Mesenchymal stem cell (in vitro differentiated cells and primary cell): ENCODE measurements at regions not wholly inside any gene's neighbourhood (a gene's known extent, or its start where the extent isn't known, plus 50 kb on each side); places are given as distances from the start of the nearest gene placed in this dataset.

Source experiments
- DNase-seq: peaks from one replicate; pipeline ENCODE4 v3.0.0-alpha.2; 2013
- H2AFZ ChIP-seq: one replicate; pipeline ENCODE4 v1.6.1; 2013; ENCODE audit warnings: low read depth, mild to moderate bottlenecking, control low read depth, inconsistent platforms, low read length, moderate library complexity
- H2AK5ac ChIP-seq: 2 replicates; pipeline ENCODE4 v1.6.1; 2013; ENCODE audit warnings: low read length, moderate library complexity, mild to moderate bottlenecking, inconsistent platforms; ENCODE audit not compliant: severe bottlenecking
- H2BK120ac ChIP-seq: one replicate; pipeline ENCODE4 v1.6.1; 2013; ENCODE audit warnings: low read depth, mild to moderate bottlenecking, inconsistent platforms, low read length, moderate library complexity
- H2BK12ac ChIP-seq, 2 experiments: one replicate each; pipeline ENCODE4 v1.6.1; 2013; ENCODE audit warnings: inconsistent platforms in 2 of 2, low read length in 2 of 2, mild to moderate bottlenecking in 2 of 2, moderate library complexity in 2 of 2, control low read depth in 1 of 2
- H2BK15ac ChIP-seq: one replicate; pipeline ENCODE4 v1.6.1; 2013; ENCODE audit warnings: mild to moderate bottlenecking, low read depth, inconsistent platforms; ENCODE audit not compliant: poor library complexity, severe bottlenecking
- H2BK5ac ChIP-seq: 2 replicates; pipeline ENCODE4 v1.6.1; 2013; ENCODE audit warnings: low read depth, mild to moderate bottlenecking, low read length, control low read depth, inconsistent platforms; ENCODE audit not compliant: poor library complexity, severe bottlenecking
- H3K14ac ChIP-seq, 2 experiments: one replicate each; pipeline ENCODE4 v1.6.1; 2013; ENCODE audit warnings: inconsistent platforms in 2 of 2, low read length in 2 of 2, control low read depth in 1 of 2, mild to moderate bottlenecking in 1 of 2, moderate library complexity in 1 of 2
- H3K18ac ChIP-seq, 2 experiments: one replicate each; pipeline ENCODE4 v1.6.1; 2013; ENCODE audit warnings: inconsistent platforms in 2 of 2, low read length in 2 of 2, control low read depth in 1 of 2, low read depth in 1 of 2, mild to moderate bottlenecking in 1 of 2
- H3K23ac ChIP-seq, 2 experiments: one replicate each; pipeline ENCODE4 v1.6.1; 2013; ENCODE audit warnings: inconsistent platforms in 2 of 2, low read length in 2 of 2, mild to moderate bottlenecking in 2 of 2, moderate library complexity in 2 of 2, control low read depth in 1 of 2
- H3K27ac ChIP-seq: 2 replicates; pipeline ENCODE4 v1.5.1; 2013; ENCODE audit warnings: mild to moderate bottlenecking, moderate library complexity, low read length, control low read depth, inconsistent platforms; ENCODE audit not compliant: poor library complexity, severe bottlenecking
- H3K27me3 ChIP-seq, 2 experiments: 2 replicates each; pipeline versions ENCODE4 v1.6.1 to v1.7.0; 2013; ENCODE audit warnings: low read length in 2 of 2, mild to moderate bottlenecking in 2 of 2, moderate library complexity in 2 of 2, control low read depth in 1 of 2, inconsistent platforms in 1 of 2; ENCODE audit not compliant: control insufficient read depth in 1 of 2, insufficient read depth in 1 of 2
- H3K36me3 ChIP-seq, 2 experiments: 2 replicates each; pipeline versions ENCODE4 v1.6.1 to v1.7.0; 2013; ENCODE audit warnings: low read length in 2 of 2, control low read depth in 1 of 2, inconsistent platforms in 1 of 2, low read depth in 1 of 2, mild to moderate bottlenecking in 1 of 2; ENCODE audit not compliant: insufficient read depth in 2 of 2, control insufficient read depth in 1 of 2
- H3K4ac ChIP-seq, 2 experiments: one replicate each; pipeline ENCODE4 v1.6.1; 2013; ENCODE audit warnings: inconsistent platforms in 2 of 2, low read length in 2 of 2, mild to moderate bottlenecking in 2 of 2, moderate library complexity in 2 of 2, control low read depth in 1 of 2, low read depth in 1 of 2
- H3K4me1 ChIP-seq: 2 replicates; pipeline ENCODE4 v1.6.1; 2013; ENCODE audit warnings: low read depth, low read length, control low read depth; ENCODE audit not compliant: control insufficient read depth, insufficient read depth
- H3K4me2 ChIP-seq: 2 replicates; pipeline ENCODE4 v1.6.1; 2013; ENCODE audit warnings: low read length, mild to moderate bottlenecking, inconsistent platforms; ENCODE audit not compliant: poor library complexity, severe bottlenecking
- H3K4me3 ChIP-seq, 2 experiments: 2 replicates each; pipeline versions ENCODE4 v1.5.1 to v1.7.0; 2013; ENCODE audit warnings: low read length in 2 of 2, mild to moderate bottlenecking in 2 of 2, control low read depth in 1 of 2, low read depth in 1 of 2; ENCODE audit not compliant: insufficient read depth in 1 of 2
- H3K79me1 ChIP-seq: replicated peaks from 2 replicates; pipeline ENCODE4 v1.6.1; 2013; ENCODE audit warnings: mild to moderate bottlenecking, control low read depth, low read length, inconsistent platforms; ENCODE audit not compliant: poor library complexity, severe bottlenecking
- H3K9ac ChIP-seq: 2 replicates; pipeline ENCODE4 v1.7.0; 2013; ENCODE audit warnings: mild to moderate bottlenecking, low read length, moderate library complexity
- H3K9me3 ChIP-seq: 2 replicates; pipeline ENCODE4 v1.7.0; 2013; ENCODE audit warnings: mild to moderate bottlenecking, low read length; ENCODE audit not compliant: control insufficient read depth
- H4K8ac ChIP-seq: one replicate; pipeline ENCODE4 v1.6.1; 2013; ENCODE audit warnings: inconsistent platforms, mild to moderate bottlenecking, low read length, moderate library complexity
- H4K91ac ChIP-seq: one replicate; pipeline ENCODE4 v1.6.1; 2013; ENCODE audit warnings: mild to moderate bottlenecking, low read length, inconsistent platforms
- WGBS: methylation state at CpG from one replicate; pipeline ENCODE4 v1.1.7; 2013; ENCODE audit warnings: mixed read lengths; 5-methylcytosine and 5-hydroxymethylcytosine counted together

DNA sequence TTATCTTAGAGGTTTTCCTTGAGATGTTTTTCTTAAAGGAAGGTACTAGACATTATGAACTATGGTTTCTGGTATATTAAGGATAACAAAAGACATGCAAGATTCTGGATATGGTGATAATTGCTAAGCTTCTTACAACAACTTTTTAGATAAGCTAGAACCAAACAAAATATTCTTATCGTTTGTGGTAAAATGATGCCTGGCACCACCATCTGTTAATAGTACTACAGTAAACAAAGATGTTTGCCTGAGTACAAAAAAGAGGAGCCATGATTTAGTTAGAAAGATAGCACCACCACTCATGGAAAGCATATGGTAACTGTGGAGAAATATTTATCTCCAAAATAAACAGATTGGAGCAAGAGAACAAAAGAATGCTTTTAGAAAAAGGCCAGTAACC, 747.3 kb downstream of the COL12A1 start:
- H2AFZ ChIP-seq, result no peak overlapping the region
- H2BK15ac ChIP-seq, result no peak overlapping the region
- no peak overlapping the region for H2BK5ac ChIP-seq
- H3K79me1 ChIP-seq, result no peaks in the 10 kb centered on the region
- H3K9me3 ChIP-seq, result peaks cover 7% of the 10 kb centered on the region
- no peaks in the 10 kb centered on the region for H3K36me3 ChIP-seq
- H3K27me3 ChIP-seq, result no peaks in the 10 kb centered on the region
- H3K23ac ChIP-seq, result no peak overlapping the region
- no peak overlapping the region for H3K18ac ChIP-seq
- H3K4me3 ChIP-seq, result no peak overlapping the region
- no peak overlapping the region for H4K91ac ChIP-seq
- DNase-seq, result peak; percentile 60
- no peak overlapping the region for H2BK120ac ChIP-seq
- no peak overlapping the region for H3K27ac ChIP-seq
- no peak overlapping the region for H2BK12ac ChIP-seq
- H3K4me1 ChIP-seq, result no peaks in the 10 kb centered on the region
- H3K4ac ChIP-seq, result no peak overlapping the region
- no peak overlapping the region for H4K8ac ChIP-seq
- no peak overlapping the region for H3K4me2 ChIP-seq
- WGBS, result no CpG with 5 or more reads among the region's 1 CpG
- H3K14ac ChIP-seq, result no peak overlapping the region
- no peak overlapping the region for H2AK5ac ChIP-seq
- H3K9ac ChIP-seq, result no peak overlapping the region

- no peak overlapping the region for H3K14ac ChIP-seq
- H3K9me3 ChIP-seq, result no peaks in the 10 kb centered on the region
- no peak for DNase-seq
- H3K18ac ChIP-seq, result peak overlapping the region in 1 of 2 experiments; percentile 54
- H3K4me2 ChIP-seq, result no peak overlapping the region
- no peak overlapping the region for H3K4ac ChIP-seq
- no peak overlapping the region for H2BK120ac ChIP-seq
- H4K8ac ChIP-seq, result no peak overlapping the region
- no peak overlapping the region for H2BK5ac ChIP-seq
- no peaks in the 10 kb centered on the region for H3K79me1 ChIP-seq
- no peak overlapping the region for H2AFZ ChIP-seq
- H2AK5ac ChIP-seq, result no peak overlapping the region
- H3K4me1 ChIP-seq, result no peaks in the 10 kb centered on the region
- WGBS, result 100% methylated on average over 1 of the region's 1 CpG
- no peak overlapping the region for H3K27ac ChIP-seq
- no peak overlapping the region for H2BK12ac ChIP-seq
- H2BK15ac ChIP-seq, result no peak overlapping the region
- H3K27me3 ChIP-seq, result no peaks in the 10 kb centered on the region
- no peak overlapping the region for H3K4me3 ChIP-seq
- no peak overlapping the region for H3K23ac ChIP-seq
- H3K9ac ChIP-seq, result no peak overlapping the region
- H3K36me3 ChIP-seq, result no peaks in the 10 kb centered on the region
- H4K91ac ChIP-seq, result no peak overlapping the region
Measured at GRCh38 chr6:74455786-74456185, 750.1 kb downstream of the COL12A1 start.

DNA sequence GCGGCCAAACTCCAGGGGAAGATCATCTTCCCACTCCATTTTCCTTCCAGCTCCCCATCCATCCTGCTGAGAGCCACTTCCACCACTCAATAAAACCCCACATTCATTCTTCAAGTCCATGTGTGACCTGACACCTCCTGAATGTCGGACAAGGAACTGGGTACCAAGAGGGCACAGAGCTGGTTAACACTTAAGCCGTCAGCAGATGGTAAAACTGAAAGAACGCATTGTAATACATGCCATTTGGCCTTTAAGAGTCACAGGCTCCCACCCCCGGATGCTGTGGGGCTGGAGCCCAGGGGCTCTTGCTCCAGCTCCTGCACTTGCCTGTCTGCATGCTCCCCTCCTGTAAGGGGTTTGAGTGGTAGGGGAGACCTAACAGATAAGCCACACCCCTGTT, 753.9 kb downstream of the COL12A1 start:
- Histone ChIP-seq H2BK5ac (no peak overlapping the region), H3K27me3 (no peaks in the 10 kb centered on the region), H3K9me3 (no peaks in the 10 kb centered on the region), H3K4me2 (no peak overlapping the region), H3K27ac (no peak overlapping the region), H3K4me1 (no peaks in the 10 kb centered on the region), H2AK5ac (no peak overlapping the region), H3K36me3 (no peaks in the 10 kb centered on the region), H3K4ac (no peak overlapping the region), H3K23ac (no peak overlapping the region), H2BK120ac (no peak overlapping the region), H2BK12ac (peak overlapping the region in 1 of 2 experiments; percentile 18), H3K79me1 (no peaks in the 10 kb centered on the region), H2BK15ac (no peak overlapping the region), H3K18ac (no peak overlapping the region), H2AFZ (no peak overlapping the region), H3K9ac (no peak overlapping the region), H3K4me3 (no peak overlapping the region), H3K14ac (no peak overlapping the region), H4K8ac (peak overlapping the region; percentile 12), H4K91ac (no peak overlapping the region)
- no peak for DNase-seq
- 68% methylated on average over 5 of the region's 5 CpGs for WGBS

DNA sequence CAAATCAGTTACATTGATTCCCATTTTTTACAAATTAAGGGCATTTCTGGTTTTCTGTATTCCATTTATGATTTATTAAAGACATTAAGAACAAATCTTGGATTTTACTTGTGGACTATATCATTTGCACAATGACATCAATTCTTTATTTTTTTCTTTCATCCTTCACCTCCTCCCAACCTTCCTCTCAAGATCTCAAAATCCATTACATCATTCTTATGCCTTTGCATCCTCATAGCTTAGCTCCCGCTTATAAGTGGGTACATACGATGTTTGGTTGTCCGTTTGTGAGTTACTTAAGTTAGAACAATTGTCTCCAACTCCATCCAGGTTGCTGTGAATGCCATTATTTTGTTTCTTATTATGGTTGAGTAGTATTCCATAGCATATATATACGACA, 752.8 kb downstream of the CD109 start:
- WGBS, result 100% methylated on average over 1 of the region's 4 CpGs
- Histone ChIP-seq H2BK12ac (no peak overlapping the region), H3K4me3 (no peak overlapping the region)

More for the DNA sequence above, 752.8 kb downstream of the CD109 start:
- H3K4me1 ChIP-seq, result no peaks in the 10 kb centered on the region
- no peaks in the 10 kb centered on the region for H3K36me3 ChIP-seq
- H4K91ac ChIP-seq, result no peak overlapping the region
- H2AK5ac ChIP-seq, result no peak overlapping the region
- no peak overlapping the region for H3K27ac ChIP-seq
- no peak overlapping the region for H2BK15ac ChIP-seq
- no peaks in the 10 kb centered on the region for H3K79me1 ChIP-seq
- H3K4ac ChIP-seq, result no peak overlapping the region
- no peak overlapping the region for H2BK5ac ChIP-seq
- no peak overlapping the region for H2AFZ ChIP-seq
- no peak overlapping the region for H2BK120ac ChIP-seq
- no peaks in the 10 kb centered on the region for H3K27me3 ChIP-seq
- no peak overlapping the region for H4K8ac ChIP-seq
- no peaks in the 10 kb centered on the region for H3K9me3 ChIP-seq
- H3K4me2 ChIP-seq, result no peak overlapping the region
- no peak for DNase-seq
- no peak overlapping the region for H3K9ac ChIP-seq
- no peak overlapping the region for H3K23ac ChIP-seq
- no peak overlapping the region for H3K18ac ChIP-seq
- no peak overlapping the region for H3K14ac ChIP-seq
